ENCODE measurements at regions not wholly inside any gene's neighbourhood (a gene's known extent, or its start where the extent isn't known, plus 50 kb on each side); places are given as distances from the start of the nearest gene placed in this dataset.
A peak's percentile ranks its signal among the peaks of the same experiment; 100 is the strongest.

DNA sequence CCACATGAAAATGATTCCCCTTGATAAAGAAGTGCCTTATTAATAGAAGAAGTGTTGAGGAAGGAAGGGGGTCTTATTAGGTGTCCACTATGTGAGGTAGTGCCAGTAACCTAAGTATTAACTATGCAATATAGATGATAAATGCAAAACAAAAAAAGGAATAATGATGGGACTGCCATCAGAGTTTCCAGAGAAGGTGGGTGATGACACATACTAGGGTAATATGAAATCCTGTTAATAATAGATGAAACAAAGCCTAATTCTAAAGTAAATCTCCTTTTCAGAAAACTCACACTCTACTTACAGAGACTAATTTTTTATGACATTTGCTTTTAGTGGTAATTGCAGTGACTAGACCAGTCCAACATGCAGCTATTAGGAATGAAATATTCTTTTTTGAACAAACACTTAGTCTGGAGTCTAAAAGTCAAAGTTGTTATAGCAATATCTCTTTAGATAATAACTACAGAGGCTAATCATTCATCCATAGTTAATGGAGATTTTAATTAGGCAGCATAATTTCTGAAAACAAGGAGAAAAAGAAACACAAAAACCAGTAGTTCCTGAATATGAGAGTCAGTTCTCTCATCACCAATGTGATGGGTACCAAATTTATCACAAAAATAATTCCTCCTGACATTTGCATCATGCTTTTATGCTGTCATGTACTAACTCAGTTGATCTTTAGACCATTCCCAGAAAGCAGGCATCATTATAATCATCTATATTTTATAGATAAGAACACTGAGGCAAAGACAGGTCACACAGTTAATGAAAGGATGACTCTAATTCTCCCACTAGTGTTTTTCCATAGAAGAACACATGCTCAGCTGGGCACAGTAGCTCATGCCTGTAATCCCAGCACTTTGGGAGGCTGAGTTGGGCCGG lies 208.8 kb upstream of the ARG1 start:
- Histone ChIP-seq H3K27me3 (ENCODE audit: control insufficient read depth in 3 of 3, insufficient read depth in 3 of 3, low read length in 2 of 3) (no peaks in the 10 kb centered on the region), H3K27ac (ENCODE audit: low read depth in 1 of 2, low read length in 1 of 2) (no peak overlapping the region), H3K9me3 (ENCODE audit: control insufficient read depth in 4 of 4, insufficient read depth in 3 of 4, low read length in 3 of 4) (peaks cover 0 to 3% (median 0%) of the 10 kb centered on the region in 4 donors), H3K9ac (ENCODE audit: insufficient read depth in 1 of 2, low read length in 2 of 2) (no peak overlapping the region), H3K4me1 (ENCODE audit: control insufficient read depth in 5 of 5, insufficient read depth in 5 of 5, low read length in 5 of 5) (peaks cover 0 to 4% (median 0%) of the 10 kb centered on the region in 5 donors), H3K4me3 (no peak overlapping the region), H3K36me3 (ENCODE audit: control insufficient read depth in 4 of 4, insufficient read depth in 4 of 4, low read length in 4 of 4) (no peaks in the 10 kb centered on the region)
- DNase-seq = no peak
- TF ChIP-seq CTCF (IDR thresholded peaks at IDR 0.05; ENCODE audit: control extremely low read depth, extremely low read depth) = no peak
- WGBS, 2 donors = 91 to 92% methylated on average over 1 of the region's 1 CpG
- ATAC-seq (ENCODE audit: insufficient read depth, low FRiP score) = no peak

GRCh38 chr6:131366223-131366622 lies 206.8 kb upstream of the ARG1 start:
- no peak overlapping the region for H3K27ac ChIP-seq (ENCODE audit: low read depth in 1 of 2, low read length in 1 of 2)
- H3K36me3 ChIP-seq (ENCODE audit: control insufficient read depth in 4 of 4, insufficient read depth in 4 of 4, low read length in 4 of 4) = no peaks in the 10 kb centered on the region
- H3K4me1 ChIP-seq (ENCODE audit: control insufficient read depth in 5 of 5, insufficient read depth in 5 of 5, low read length in 5 of 5) = peaks cover 0 to 4% (median 0%) of the 10 kb centered on the region in 5 donors
- H3K27me3 ChIP-seq (ENCODE audit: control insufficient read depth in 3 of 3, insufficient read depth in 3 of 3, low read length in 2 of 3) = no peaks in the 10 kb centered on the region
- peak in 1 of 3 donors; percentile 25 for DNase-seq
- no peak overlapping the region for H3K4me3 ChIP-seq
- no peak for TF ChIP-seq CTCF (IDR thresholded peaks at IDR 0.05; ENCODE audit: control extremely low read depth, extremely low read depth)
- no peak for ATAC-seq (ENCODE audit: insufficient read depth, low FRiP score)
- no peak overlapping the region for H3K9ac ChIP-seq (ENCODE audit: insufficient read depth in 1 of 2, low read length in 2 of 2)
- WGBS, 2 donors = 67 to 87% methylated on average over 2 of the region's 2 CpGs
- peaks cover 0 to 1% (median 0%) of the 10 kb centered on the region in 4 donors for H3K9me3 ChIP-seq (ENCODE audit: control insufficient read depth in 4 of 4, insufficient read depth in 3 of 4, low read length in 3 of 4)

DNA sequence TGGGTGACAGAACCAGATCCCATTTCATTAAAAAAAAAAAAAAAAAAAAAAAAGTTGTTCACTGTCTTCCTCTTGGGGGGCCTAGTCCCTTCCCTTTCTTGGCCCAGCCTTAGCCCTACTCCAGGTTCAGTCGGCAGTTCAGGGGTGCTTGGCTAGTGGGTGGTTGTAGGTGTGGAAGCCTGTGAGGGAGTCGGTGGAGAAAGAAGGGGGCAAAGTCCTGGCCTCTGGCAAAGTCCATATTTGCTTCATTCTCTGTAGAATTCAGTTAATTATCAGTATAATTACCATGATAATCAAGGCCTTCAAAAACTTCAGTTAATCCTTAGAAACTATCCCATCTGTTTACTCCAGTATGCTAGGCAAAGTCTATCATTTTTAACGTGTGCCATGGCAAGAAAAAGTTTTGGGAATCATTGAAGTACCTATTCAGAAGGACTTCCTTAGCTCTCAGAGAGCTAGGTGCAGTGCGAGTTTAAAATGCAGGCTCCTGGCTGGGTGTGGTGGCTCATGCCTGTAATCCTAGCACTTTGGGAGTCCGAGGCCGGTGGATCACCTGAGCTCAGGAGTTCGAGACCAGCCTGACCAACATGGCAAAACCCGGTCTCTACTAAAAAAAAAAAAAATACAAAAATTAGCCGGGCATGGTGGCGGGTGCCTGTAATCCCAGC lies 205.7 kb upstream of the ARG1 start:
- no peak overlapping the region for H3K4me3 ChIP-seq
- H3K27me3 ChIP-seq (ENCODE audit: control insufficient read depth in 3 of 3, insufficient read depth in 3 of 3, low read length in 2 of 3) = no peaks in the 10 kb centered on the region
- H3K9ac ChIP-seq (ENCODE audit: insufficient read depth in 1 of 2, low read length in 2 of 2) = no peak overlapping the region
- no peak overlapping the region for H3K27ac ChIP-seq (ENCODE audit: low read depth in 1 of 2, low read length in 1 of 2)
- H3K36me3 ChIP-seq (ENCODE audit: control insufficient read depth in 4 of 4, insufficient read depth in 4 of 4, low read length in 4 of 4) = no peaks in the 10 kb centered on the region
- DNase-seq (no peak), ATAC-seq (ENCODE audit: insufficient read depth, low FRiP score) (no peak)
- 91 to 92% methylated on average over 10 of the region's 10 CpGs for WGBS, 2 donors
- H3K9me3 ChIP-seq (ENCODE audit: control insufficient read depth in 4 of 4, insufficient read depth in 3 of 4, low read length in 3 of 4) = no peaks in the 10 kb centered on the region
- TF ChIP-seq CTCF (IDR thresholded peaks at IDR 0.05; ENCODE audit: control extremely low read depth, extremely low read depth) = no peak
- peaks cover 0 to 4% (median 0%) of the 10 kb centered on the region in 5 donors for H3K4me1 ChIP-seq (ENCODE audit: control insufficient read depth in 5 of 5, insufficient read depth in 5 of 5, low read length in 5 of 5)
